ENCODE measurements at regions not wholly inside any gene's neighbourhood (a gene's known extent, or its start where the extent isn't known, plus 50 kb on each side); places are given as distances from the start of the nearest gene placed in this dataset.

DNA sequence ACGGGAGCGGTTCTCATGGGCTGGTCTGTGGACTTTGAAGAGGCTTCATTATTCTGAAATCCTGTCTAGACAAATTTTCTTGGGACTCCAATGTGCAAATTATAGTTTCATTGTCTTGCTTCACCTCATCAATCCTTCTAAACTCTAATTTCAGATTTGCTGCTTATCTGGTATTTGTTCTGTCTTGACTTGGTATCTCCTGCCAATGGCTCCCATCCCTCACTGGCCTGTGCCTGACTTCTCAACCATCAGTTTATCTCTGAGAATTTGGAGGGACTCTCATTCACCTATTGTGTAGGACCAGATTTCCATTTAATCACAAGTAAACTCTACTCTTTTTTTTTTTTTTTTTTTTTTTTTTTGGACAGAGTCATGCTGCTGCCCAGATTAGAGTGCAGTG is 960.2 kb upstream of the NR2F2 start (continued):
- TF ChIP-seq, protein P1, sequence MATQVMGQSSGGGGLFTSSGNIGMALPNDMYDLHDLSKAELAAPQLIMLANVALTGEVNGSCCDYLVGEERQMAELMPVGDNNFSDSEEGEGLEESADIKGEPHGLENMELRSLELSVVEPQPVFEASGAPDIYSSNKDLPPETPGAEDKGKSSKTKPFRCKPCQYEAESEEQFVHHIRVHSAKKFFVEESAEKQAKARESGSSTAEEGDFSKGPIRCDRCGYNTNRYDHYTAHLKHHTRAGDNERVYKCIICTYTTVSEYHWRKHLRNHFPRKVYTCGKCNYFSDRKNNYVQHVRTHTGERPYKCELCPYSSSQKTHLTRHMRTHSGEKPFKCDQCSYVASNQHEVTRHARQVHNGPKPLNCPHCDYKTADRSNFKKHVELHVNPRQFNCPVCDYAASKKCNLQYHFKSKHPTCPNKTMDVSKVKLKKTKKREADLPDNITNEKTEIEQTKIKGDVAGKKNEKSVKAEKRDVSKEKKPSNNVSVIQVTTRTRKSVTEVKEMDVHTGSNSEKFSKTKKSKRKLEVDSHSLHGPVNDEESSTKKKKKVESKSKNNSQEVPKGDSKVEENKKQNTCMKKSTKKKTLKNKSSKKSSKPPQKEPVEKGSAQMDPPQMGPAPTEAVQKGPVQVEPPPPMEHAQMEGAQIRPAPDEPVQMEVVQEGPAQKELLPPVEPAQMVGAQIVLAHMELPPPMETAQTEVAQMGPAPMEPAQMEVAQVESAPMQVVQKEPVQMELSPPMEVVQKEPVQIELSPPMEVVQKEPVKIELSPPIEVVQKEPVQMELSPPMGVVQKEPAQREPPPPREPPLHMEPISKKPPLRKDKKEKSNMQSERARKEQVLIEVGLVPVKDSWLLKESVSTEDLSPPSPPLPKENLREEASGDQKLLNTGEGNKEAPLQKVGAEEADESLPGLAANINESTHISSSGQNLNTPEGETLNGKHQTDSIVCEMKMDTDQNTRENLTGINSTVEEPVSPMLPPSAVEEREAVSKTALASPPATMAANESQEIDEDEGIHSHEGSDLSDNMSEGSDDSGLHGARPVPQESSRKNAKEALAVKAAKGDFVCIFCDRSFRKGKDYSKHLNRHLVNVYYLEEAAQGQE (IDR thresholded peaks at IDR 0.05; ENCODE audit: low read depth, low read length) = no peak
- TF ChIP-seq NRF1 (IDR thresholded peaks at IDR 0.05; ENCODE audit: low read depth, low read length) (no peak), SIN3A (IDR thresholded peaks at IDR 0.05; ENCODE audit: borderline replicate concordance, low read depth, low read length) (no peak)

- Histone ChIP-seq H3K9me3 (no peaks in the 10 kb centered on the region), H3K9ac (no peak overlapping the region), H3K36me3 (replicated peaks in 1 of 2; ENCODE audit: control insufficient read depth in 1 of 2, insufficient read depth in 2 of 2, low read length in 1 of 2) (no peaks in the 10 kb centered on the region), H3F3A (replicated peaks; ENCODE audit: insufficient read depth) (no peaks in the 10 kb centered on the region), H3K27ac (ENCODE audit: low read depth in 2 of 2, low read length in 1 of 2) (no peak overlapping the region), H3K79me2 (ENCODE audit: insufficient read depth) (no peaks in the 10 kb centered on the region), H3K27me3 (ENCODE audit: insufficient read depth) (no peaks in the 10 kb centered on the region), H3K4me3 (ENCODE audit: low read depth in 2 of 2, low read length in 1 of 2) (no peak overlapping the region), H3K9me2 (no peaks in the 10 kb centered on the region), H3K4me2 (no peak overlapping the region), H3K4me1 (ENCODE audit: control insufficient read depth in 1 of 2, insufficient read depth in 2 of 2, low read depth in 1 of 2, low read length in 1 of 2) (no peaks in the 10 kb centered on the region; a peak in 1 of 4 replicates), H4K20me1 (ENCODE audit: insufficient read depth) (no peaks in the 10 kb centered on the region), H2AFZ (ENCODE audit: low read depth) (no peak overlapping the region)
- POLR2A ChIA-PET = no interaction called here
- WGBS (ENCODE audit: low lambda C conversion rate) = 3% methylated on average over 2 of the region's 2 CpGs
- TF ChIP-seq MXI1 (IDR thresholded peaks at IDR 0.05; ENCODE audit: low read depth, low read length) = no peak
- no peak for TF ChIP-seq RFX5 (IDR thresholded peaks at IDR 0.05; ENCODE audit: low read length)
- no peak for TF ChIP-seq JUND (IDR thresholded peaks at IDR 0.05)
- TF ChIP-seq RCOR1 (IDR thresholded peaks at IDR 0.05; ENCODE audit: low read length) = no peak
- no peak for TF ChIP-seq PBX3 (IDR thresholded peaks at IDR 0.05)
- no peak for TF ChIP-seq FOXM1 (IDR thresholded peaks at IDR 0.05; ENCODE audit: low read depth)
- no peak for TF ChIP-seq CTCF (IDR thresholded peaks at IDR 0.05)
- no peak for TF ChIP-seq MAX (IDR thresholded peaks at IDR 0.05; ENCODE audit: low read depth)
- no peak for TF ChIP-seq FOSL2 (IDR thresholded peaks at IDR 0.05; ENCODE audit: borderline replicate concordance, low read depth)
- TF ChIP-seq, protein P1 (IDR thresholded peaks at IDR 0.05; ENCODE audit: low read depth, low read length) = no peak
- TF ChIP-seq RAD21 (IDR thresholded peaks at IDR 0.05; ENCODE audit: low read length) = no peak
- no peak for TF ChIP-seq USF2 (IDR thresholded peaks at IDR 0.05; ENCODE audit: borderline replicate concordance, low read depth, low read length)
- TF ChIP-seq, protein P2, sequence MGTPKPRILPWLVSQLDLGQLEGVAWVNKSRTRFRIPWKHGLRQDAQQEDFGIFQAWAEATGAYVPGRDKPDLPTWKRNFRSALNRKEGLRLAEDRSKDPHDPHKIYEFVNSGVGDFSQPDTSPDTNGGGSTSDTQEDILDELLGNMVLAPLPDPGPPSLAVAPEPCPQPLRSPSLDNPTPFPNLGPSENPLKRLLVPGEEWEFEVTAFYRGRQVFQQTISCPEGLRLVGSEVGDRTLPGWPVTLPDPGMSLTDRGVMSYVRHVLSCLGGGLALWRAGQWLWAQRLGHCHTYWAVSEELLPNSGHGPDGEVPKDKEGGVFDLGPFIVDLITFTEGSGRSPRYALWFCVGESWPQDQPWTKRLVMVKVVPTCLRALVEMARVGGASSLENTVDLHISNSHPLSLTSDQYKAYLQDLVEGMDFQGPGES (IDR thresholded peaks at IDR 0.05; ENCODE audit: low read depth, low read length) = no peak
- no peak for DNase-seq
- CTCF ChIA-PET = no interaction called here
Measured at GRCh38 chr15:95371664-95372063, 958.8 kb upstream of the NR2F2 start.
